ENCODE measurements at regions not wholly inside any gene's neighbourhood (a gene's known extent, or its start where the extent isn't known, plus 50 kb on each side); places are given as distances from the start of the nearest gene placed in this dataset.

DNA sequence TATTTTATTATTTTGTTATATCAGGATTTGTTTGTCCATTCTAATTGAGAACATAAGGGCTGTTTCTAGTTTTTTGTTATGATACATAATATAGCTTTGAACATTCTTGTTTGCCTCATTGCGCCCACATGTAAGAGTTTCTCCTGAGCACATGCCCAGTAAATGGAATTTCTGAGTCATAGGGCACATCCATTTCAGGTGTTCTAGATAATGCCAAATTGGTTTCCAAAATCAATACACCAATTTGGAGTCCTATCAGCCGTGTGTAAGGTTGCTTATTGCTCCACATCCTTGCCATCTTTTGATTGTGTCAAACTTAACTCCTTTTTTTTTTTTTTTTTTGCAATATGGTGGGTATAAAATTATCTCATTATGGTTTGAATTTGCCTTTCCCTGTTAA lies 97.9 kb upstream of the RESF1 start:
- TF ChIP-seq, protein P1, sequence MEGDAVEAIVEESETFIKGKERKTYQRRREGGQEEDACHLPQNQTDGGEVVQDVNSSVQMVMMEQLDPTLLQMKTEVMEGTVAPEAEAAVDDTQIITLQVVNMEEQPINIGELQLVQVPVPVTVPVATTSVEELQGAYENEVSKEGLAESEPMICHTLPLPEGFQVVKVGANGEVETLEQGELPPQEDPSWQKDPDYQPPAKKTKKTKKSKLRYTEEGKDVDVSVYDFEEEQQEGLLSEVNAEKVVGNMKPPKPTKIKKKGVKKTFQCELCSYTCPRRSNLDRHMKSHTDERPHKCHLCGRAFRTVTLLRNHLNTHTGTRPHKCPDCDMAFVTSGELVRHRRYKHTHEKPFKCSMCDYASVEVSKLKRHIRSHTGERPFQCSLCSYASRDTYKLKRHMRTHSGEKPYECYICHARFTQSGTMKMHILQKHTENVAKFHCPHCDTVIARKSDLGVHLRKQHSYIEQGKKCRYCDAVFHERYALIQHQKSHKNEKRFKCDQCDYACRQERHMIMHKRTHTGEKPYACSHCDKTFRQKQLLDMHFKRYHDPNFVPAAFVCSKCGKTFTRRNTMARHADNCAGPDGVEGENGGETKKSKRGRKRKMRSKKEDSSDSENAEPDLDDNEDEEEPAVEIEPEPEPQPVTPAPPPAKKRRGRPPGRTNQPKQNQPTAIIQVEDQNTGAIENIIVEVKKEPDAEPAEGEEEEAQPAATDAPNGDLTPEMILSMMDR (IDR thresholded peaks at IDR 0.05): no peak
- TF ChIP-seq POLR2A (IDR thresholded peaks at IDR 0.05): no peak

All from prostate gland (tissue), 2 donors.